AG09319 (cell line): ENCODE measurements at regions not wholly inside any gene's neighbourhood (a gene's known extent, or its start where the extent isn't known, plus 50 kb on each side); places are given as distances from the start of the nearest gene placed in this dataset.
"Not testable (repeated sequence)": the region's sequence is repeated elsewhere in the genome, so short reads cannot be mapped to it uniquely, and the experiment has no call there.

ENCODE experiments used
- DNase-seq: peaks from one replicate; pipeline ENCODE4 v3.0.0-alpha.2; 2010; ENCODE audit warnings: low read depth; ENCODE audit errors: extremely low read depth
- TF ChIP-seq, protein P1 (sequence below): IDR thresholded peaks from 2 replicates; pipeline ENCODE4 v1.5.1; 2011; ENCODE audit warnings: low read depth, mild to moderate bottlenecking, inconsistent platforms, low read length, moderate library complexity

DNA sequence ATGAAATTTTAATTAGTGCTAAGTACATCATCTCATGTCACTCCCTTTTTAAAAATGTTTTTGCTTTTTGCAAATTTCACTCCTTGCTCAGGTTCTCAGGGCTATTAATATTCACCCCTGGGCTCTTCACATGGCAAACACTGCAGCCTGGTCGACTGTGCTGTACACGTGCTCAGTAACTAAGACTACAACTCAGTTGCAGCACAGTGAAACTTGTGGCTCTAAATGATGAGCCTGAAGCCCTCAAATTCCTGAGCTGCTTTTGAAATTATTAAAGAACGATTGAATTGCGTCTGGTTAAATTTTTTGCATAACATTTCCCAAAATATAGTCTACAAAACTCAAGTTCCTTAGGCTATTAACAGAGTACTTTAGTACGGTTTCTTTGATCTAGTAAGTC is 159.3 kb upstream of the C2CD4B start:
- no peak for DNase-seq
- TF ChIP-seq, protein P1, sequence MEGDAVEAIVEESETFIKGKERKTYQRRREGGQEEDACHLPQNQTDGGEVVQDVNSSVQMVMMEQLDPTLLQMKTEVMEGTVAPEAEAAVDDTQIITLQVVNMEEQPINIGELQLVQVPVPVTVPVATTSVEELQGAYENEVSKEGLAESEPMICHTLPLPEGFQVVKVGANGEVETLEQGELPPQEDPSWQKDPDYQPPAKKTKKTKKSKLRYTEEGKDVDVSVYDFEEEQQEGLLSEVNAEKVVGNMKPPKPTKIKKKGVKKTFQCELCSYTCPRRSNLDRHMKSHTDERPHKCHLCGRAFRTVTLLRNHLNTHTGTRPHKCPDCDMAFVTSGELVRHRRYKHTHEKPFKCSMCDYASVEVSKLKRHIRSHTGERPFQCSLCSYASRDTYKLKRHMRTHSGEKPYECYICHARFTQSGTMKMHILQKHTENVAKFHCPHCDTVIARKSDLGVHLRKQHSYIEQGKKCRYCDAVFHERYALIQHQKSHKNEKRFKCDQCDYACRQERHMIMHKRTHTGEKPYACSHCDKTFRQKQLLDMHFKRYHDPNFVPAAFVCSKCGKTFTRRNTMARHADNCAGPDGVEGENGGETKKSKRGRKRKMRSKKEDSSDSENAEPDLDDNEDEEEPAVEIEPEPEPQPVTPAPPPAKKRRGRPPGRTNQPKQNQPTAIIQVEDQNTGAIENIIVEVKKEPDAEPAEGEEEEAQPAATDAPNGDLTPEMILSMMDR = no peak

DNA sequence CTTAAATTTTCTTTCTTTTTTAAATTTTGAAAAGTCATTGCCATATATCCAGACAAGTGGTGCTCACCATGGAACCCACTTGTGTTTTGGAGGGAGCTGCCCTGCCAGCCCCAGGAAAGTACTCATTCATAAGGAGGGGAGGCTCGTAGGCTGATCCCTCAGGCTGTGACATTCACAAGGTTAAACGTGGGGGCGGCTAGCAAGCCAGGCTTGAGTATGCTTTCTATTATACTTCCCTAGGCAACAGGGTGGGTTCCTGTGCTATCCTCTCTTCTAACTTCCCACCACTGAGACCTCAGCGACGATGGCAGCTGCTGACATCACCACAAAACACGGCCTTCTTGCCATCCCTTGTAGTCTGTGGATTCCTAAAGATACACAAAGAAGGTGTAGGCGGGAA is 160.5 kb upstream of the C2CD4B start:
- TF ChIP-seq, protein P1 = no peak
- no peak for DNase-seq

GRCh38 chr15:62326460-62327011 is 161.5 kb upstream of the C2CD4B start:
- TF ChIP-seq, protein P1 = no peak
- no peak for DNase-seq

GRCh38 chr15:62327406-62327805 is 162.3 kb upstream of the C2CD4B start:
- DNase-seq = no peak
- TF ChIP-seq, protein P1 = no peak

- DNase-seq = not testable (repeated sequence)
These were observed 167.4 kb upstream of the C2CD4B start for GRCh38 chr15:62332472-62332871.

- TF ChIP-seq, protein P1 = no peak
- DNase-seq = no peak
These were observed 169.5 kb upstream of the C2CD4B start for GRCh38 chr15:62334536-62334935.

- TF ChIP-seq, protein P1 = no peak
- DNase-seq = no peak
These were observed 172.8 kb upstream of the C2CD4B start for GRCh38 chr15:62337934-62338333.

- DNase-seq = no peak
- TF ChIP-seq, protein P1 = no peak
These were observed 173.4 kb upstream of the C2CD4B start for GRCh38 chr15:62338497-62338896.
